ENCODE measurements at regions not wholly inside any gene's neighbourhood (a gene's known extent, or its start where the extent isn't known, plus 50 kb on each side); places are given as distances from the start of the nearest gene placed in this dataset.

- no peaks in the 10 kb centered on the region for H3K27me3 ChIP-seq (ENCODE audit: control insufficient read depth, insufficient read depth, low read length, poor library complexity, severe bottlenecking)
- no peak overlapping the region for H3K27ac ChIP-seq (ENCODE audit: low read depth, low read length)
- Mint-ChIP-seq H3K4me1 (peaks cover 19% of the 10 kb centered on the region), H3K27ac (no peak overlapping the region), H3K27me3 (ENCODE audit: insufficient read depth) (peaks cover 13% of the 10 kb centered on the region), H3K9me3 (peaks cover 2% of the 10 kb centered on the region), H3K36me3 (ENCODE audit: low read depth) (no peaks in the 10 kb centered on the region), H3K4me3 (no peak overlapping the region)
- TF ChIP-seq, protein P1, sequence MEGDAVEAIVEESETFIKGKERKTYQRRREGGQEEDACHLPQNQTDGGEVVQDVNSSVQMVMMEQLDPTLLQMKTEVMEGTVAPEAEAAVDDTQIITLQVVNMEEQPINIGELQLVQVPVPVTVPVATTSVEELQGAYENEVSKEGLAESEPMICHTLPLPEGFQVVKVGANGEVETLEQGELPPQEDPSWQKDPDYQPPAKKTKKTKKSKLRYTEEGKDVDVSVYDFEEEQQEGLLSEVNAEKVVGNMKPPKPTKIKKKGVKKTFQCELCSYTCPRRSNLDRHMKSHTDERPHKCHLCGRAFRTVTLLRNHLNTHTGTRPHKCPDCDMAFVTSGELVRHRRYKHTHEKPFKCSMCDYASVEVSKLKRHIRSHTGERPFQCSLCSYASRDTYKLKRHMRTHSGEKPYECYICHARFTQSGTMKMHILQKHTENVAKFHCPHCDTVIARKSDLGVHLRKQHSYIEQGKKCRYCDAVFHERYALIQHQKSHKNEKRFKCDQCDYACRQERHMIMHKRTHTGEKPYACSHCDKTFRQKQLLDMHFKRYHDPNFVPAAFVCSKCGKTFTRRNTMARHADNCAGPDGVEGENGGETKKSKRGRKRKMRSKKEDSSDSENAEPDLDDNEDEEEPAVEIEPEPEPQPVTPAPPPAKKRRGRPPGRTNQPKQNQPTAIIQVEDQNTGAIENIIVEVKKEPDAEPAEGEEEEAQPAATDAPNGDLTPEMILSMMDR (conservative IDR thresholded peaks at IDR 0.05) = no peak
- H3K9me3 ChIP-seq (ENCODE audit: control insufficient read depth, low read length) = peaks cover 13% of the 10 kb centered on the region
- H3K4me3 ChIP-seq (ENCODE audit: low read length) = no peak overlapping the region
- H3K36me3 ChIP-seq (ENCODE audit: control insufficient read depth, insufficient read depth, low read length) = no peaks in the 10 kb centered on the region
- H3K4me1 ChIP-seq (ENCODE audit: control insufficient read depth, insufficient read depth, low read length) = peaks cover 3% of the 10 kb centered on the region
- 80 to 100% methylated on average over 1 to 3 of the region's 3 CpGs for WGBS, 2 experiments (ENCODE audit: insufficient coverage in 1 of 2, insufficient read length in 1 of 2)
- no peak overlapping the region for H3K9ac ChIP-seq (ENCODE audit: extremely low read depth, low read length, poor library complexity, severe bottlenecking)
- DNase-seq = no peak
Measured at GRCh38 chr6:139844907-139845306, 470.5 kb upstream of the CITED2 start.

DNA sequence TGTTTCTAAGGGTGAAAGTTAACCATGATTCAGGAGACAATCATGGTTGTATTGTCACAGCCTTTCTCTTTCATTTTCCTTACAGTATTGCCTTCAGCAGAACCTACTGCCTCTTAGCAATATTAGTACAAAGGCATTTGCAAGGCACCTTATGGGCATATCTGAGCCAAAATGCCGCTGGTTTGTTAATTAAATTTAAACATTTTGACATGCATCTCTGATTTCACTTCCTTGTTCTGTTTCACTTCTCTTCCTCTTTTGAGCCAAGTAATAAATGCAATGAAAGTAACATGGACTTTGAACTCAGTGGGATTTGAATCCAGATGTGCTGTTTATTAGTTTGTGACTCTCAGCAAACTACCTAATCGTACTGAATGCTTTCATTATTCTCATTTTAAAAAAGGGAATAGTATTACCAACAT lies 467.4 kb upstream of the CITED2 start:
- Histone ChIP-seq H3K4me3 (ENCODE audit: low read length) (no peak overlapping the region), H3K9ac (ENCODE audit: extremely low read depth, low read length, poor library complexity, severe bottlenecking) (no peak overlapping the region), H3K27me3 (ENCODE audit: control insufficient read depth, insufficient read depth, low read length, poor library complexity, severe bottlenecking) (no peaks in the 10 kb centered on the region), H3K9me3 (ENCODE audit: control insufficient read depth, low read length) (peaks cover 14% of the 10 kb centered on the region), H3K36me3 (ENCODE audit: control insufficient read depth, insufficient read depth, low read length) (no peaks in the 10 kb centered on the region), H3K4me1 (ENCODE audit: control insufficient read depth, insufficient read depth, low read length) (peaks cover 3% of the 10 kb centered on the region), H3K27ac (ENCODE audit: low read depth, low read length) (no peak overlapping the region)
- 88 to 100% methylated on average over 1 to 2 of the region's 2 CpGs for WGBS, 2 experiments (ENCODE audit: insufficient coverage in 1 of 2, insufficient read length in 1 of 2)
- TF ChIP-seq, protein P1 (conservative IDR thresholded peaks at IDR 0.05) = no peak
- H3K27ac Mint-ChIP-seq = no peak overlapping the region
- peaks cover 13% of the 10 kb centered on the region for H3K27me3 Mint-ChIP-seq (ENCODE audit: insufficient read depth)
- peaks cover 2% of the 10 kb centered on the region for H3K9me3 Mint-ChIP-seq
- DNase-seq = no peak
- peaks cover 3% of the 10 kb centered on the region for H3K4me1 Mint-ChIP-seq
- H3K36me3 Mint-ChIP-seq (ENCODE audit: low read depth) = no peaks in the 10 kb centered on the region
- H3K4me3 Mint-ChIP-seq = no peak overlapping the region

DNA sequence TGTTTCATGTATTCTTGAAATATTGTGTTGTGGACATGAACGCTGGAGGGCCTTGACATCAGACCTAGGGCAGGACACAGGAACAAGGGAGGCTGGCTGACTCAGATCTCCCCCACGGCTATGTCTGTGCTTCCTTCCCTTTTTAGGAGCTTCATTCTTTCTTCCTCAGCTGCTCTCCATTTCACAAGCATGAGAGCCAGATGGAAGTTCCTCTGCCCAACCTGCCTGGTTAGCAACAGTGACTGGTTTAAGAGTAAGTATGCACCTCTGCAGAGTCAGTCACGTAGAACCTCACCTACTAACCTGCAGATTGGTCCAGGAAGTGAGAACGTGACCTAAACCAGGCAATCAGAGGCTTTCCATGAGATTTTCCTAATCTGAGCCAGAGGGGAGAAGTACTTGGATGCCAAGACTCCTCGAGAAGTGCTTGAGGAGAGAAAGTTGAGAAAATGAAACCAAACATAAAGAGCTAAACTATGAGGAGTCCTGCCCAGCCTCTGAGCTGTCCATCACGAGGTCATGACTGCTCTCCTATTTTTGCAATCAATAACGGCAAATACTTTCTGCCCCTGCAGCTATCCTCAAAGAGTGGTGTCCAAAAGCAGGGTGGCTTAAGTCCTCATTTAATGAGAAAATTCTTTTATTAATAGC lies 465.2 kb upstream of the CITED2 start:
- Histone ChIP-seq H3K4me1 (ENCODE audit: control insufficient read depth, insufficient read depth, low read length) (no peaks in the 10 kb centered on the region), H3K27me3 (ENCODE audit: control insufficient read depth, insufficient read depth, low read length, poor library complexity, severe bottlenecking) (no peaks in the 10 kb centered on the region), H3K4me3 (ENCODE audit: low read length) (no peak overlapping the region), H3K9me3 (ENCODE audit: control insufficient read depth, low read length) (peaks cover 9% of the 10 kb centered on the region), H3K27ac (ENCODE audit: low read depth, low read length) (no peak overlapping the region), H3K9ac (ENCODE audit: extremely low read depth, low read length, poor library complexity, severe bottlenecking) (no peak overlapping the region), H3K36me3 (ENCODE audit: control insufficient read depth, insufficient read depth, low read length) (no peaks in the 10 kb centered on the region)
- Mint-ChIP-seq H3K4me3 (no peak overlapping the region), H3K9me3 (peaks cover 2% of the 10 kb centered on the region), H3K4me1 (no peaks in the 10 kb centered on the region), H3K27ac (no peak overlapping the region), H3K36me3 (ENCODE audit: low read depth) (no peaks in the 10 kb centered on the region), H3K27me3 (ENCODE audit: insufficient read depth) (peaks cover 9% of the 10 kb centered on the region)
- 96 to 100% methylated on average over 2 to 7 of the region's 7 CpGs for WGBS, 2 experiments (ENCODE audit: insufficient coverage in 1 of 2, insufficient read length in 1 of 2)
- TF ChIP-seq, protein P1 (conservative IDR thresholded peaks at IDR 0.05) = no peak
- DNase-seq = no peak

All from endodermal cell (in vitro differentiated cells).